ENCODE measurements at regions not wholly inside any gene's neighbourhood (a gene's known extent, or its start where the extent isn't known, plus 50 kb on each side); places are given as distances from the start of the nearest gene placed in this dataset.
"Not testable (repeated sequence)": the region's sequence is repeated elsewhere in the genome, so short reads cannot be mapped to it uniquely, and the experiment has no call there.

GRCh38 chr16:88261814-88262605 lies 120.7 kb upstream of the ZNF469 start:
- H3K4me1 ChIP-seq (ENCODE audit: insufficient read depth, low read length); H3K27me3 ChIP-seq (ENCODE audit: insufficient read depth, low read length, poor library complexity); ATAC-seq (ENCODE audit: insufficient read depth, low read depth); H4K20me1 ChIP-seq (ENCODE audit: insufficient read depth, low read length); H2AFZ ChIP-seq (ENCODE audit: low read depth, low read length); H3K4me3 ChIP-seq (ENCODE audit: low read depth in 1 of 2, low read length in 2 of 2); H3K4me2 ChIP-seq (ENCODE audit: insufficient read depth, low read length); DNase-seq; H3K9me3 ChIP-seq (ENCODE audit: insufficient read depth, low read length, severe bottlenecking); H3K9ac ChIP-seq (ENCODE audit: low read depth, low read length); H3K27ac ChIP-seq (ENCODE audit: low read length); H3K79me2 ChIP-seq (ENCODE audit: insufficient read depth, low read length); H3K36me3 ChIP-seq (ENCODE audit: insufficient read depth, low read length): not testable (repeated sequence)

- H3K4me1 ChIP-seq (ENCODE audit: insufficient read depth, low read length); H3K79me2 ChIP-seq (ENCODE audit: insufficient read depth, low read length); H4K20me1 ChIP-seq (ENCODE audit: insufficient read depth, low read length); H3K27me3 ChIP-seq (ENCODE audit: insufficient read depth, low read length, poor library complexity); H3K36me3 ChIP-seq (ENCODE audit: insufficient read depth, low read length); H3K4me3 ChIP-seq (ENCODE audit: low read depth in 1 of 2, low read length in 2 of 2); H3K27ac ChIP-seq (ENCODE audit: low read length); H3K9ac ChIP-seq (ENCODE audit: low read depth, low read length); H3K4me2 ChIP-seq (ENCODE audit: insufficient read depth, low read length); DNase-seq; ATAC-seq (ENCODE audit: insufficient read depth, low read depth); H3K9me3 ChIP-seq (ENCODE audit: insufficient read depth, low read length, severe bottlenecking); H2AFZ ChIP-seq (ENCODE audit: low read depth, low read length): not testable (repeated sequence)
Measured at GRCh38 chr16:88262858-88263563, 119.7 kb upstream of the ZNF469 start.

- H3K36me3 ChIP-seq (ENCODE audit: insufficient read depth, low read length); H3K4me1 ChIP-seq (ENCODE audit: insufficient read depth, low read length); H2AFZ ChIP-seq (ENCODE audit: low read depth, low read length); ATAC-seq (ENCODE audit: insufficient read depth, low read depth); H4K20me1 ChIP-seq (ENCODE audit: insufficient read depth, low read length); H3K27ac ChIP-seq (ENCODE audit: low read length); H3K9ac ChIP-seq (ENCODE audit: low read depth, low read length); H3K79me2 ChIP-seq (ENCODE audit: insufficient read depth, low read length); H3K27me3 ChIP-seq (ENCODE audit: insufficient read depth, low read length, poor library complexity); DNase-seq; H3K9me3 ChIP-seq (ENCODE audit: insufficient read depth, low read length, severe bottlenecking); H3K4me2 ChIP-seq (ENCODE audit: insufficient read depth, low read length); H3K4me3 ChIP-seq (ENCODE audit: low read depth in 1 of 2, low read length in 2 of 2): not testable (repeated sequence)
Measured at GRCh38 chr16:88263681-88264287, 119.0 kb upstream of the ZNF469 start.

- no peak overlapping the region for H3K4me2 ChIP-seq (ENCODE audit: insufficient read depth, low read length)
- no peaks in the 10 kb centered on the region for H4K20me1 ChIP-seq (ENCODE audit: insufficient read depth, low read length)
- no peak overlapping the region for H2AFZ ChIP-seq (ENCODE audit: low read depth, low read length)
- ATAC-seq (ENCODE audit: insufficient read depth, low read depth): no peak
- H3K27me3 ChIP-seq (ENCODE audit: insufficient read depth, low read length, poor library complexity): no peaks in the 10 kb centered on the region
- no peak overlapping the region for H3K27ac ChIP-seq (ENCODE audit: low read length)
- no peaks in the 10 kb centered on the region for H3K36me3 ChIP-seq (ENCODE audit: insufficient read depth, low read length)
- no peaks in the 10 kb centered on the region for H3K79me2 ChIP-seq (ENCODE audit: insufficient read depth, low read length)
- H3K9ac ChIP-seq (ENCODE audit: low read depth, low read length): no peak overlapping the region
- no peaks in the 10 kb centered on the region for H3K9me3 ChIP-seq (ENCODE audit: insufficient read depth, low read length, severe bottlenecking)
- DNase-seq: no peak
- H3K4me3 ChIP-seq (ENCODE audit: low read depth in 1 of 2, low read length in 2 of 2): no peak overlapping the region
- H3K4me1 ChIP-seq (ENCODE audit: insufficient read depth, low read length): no peaks in the 10 kb centered on the region
- TF ChIP-seq CTCF (IDR thresholded peaks at IDR 0.05; ENCODE audit: borderline replicate concordance, extremely low read depth, low read length, poor library complexity, severe bottlenecking): no peak
- no peak for TF ChIP-seq EZH2 (IDR thresholded peaks at IDR 0.05; ENCODE audit: borderline replicate concordance, low read depth, low read length, severe bottlenecking)
Measured at GRCh38 chr16:88264641-88265285, 118.0 kb upstream of the ZNF469 start.

- not testable (repeated sequence) for H2AFZ ChIP-seq (ENCODE audit: low read depth, low read length); H3K4me2 ChIP-seq (ENCODE audit: insufficient read depth, low read length); H3K9ac ChIP-seq (ENCODE audit: low read depth, low read length); H3K27me3 ChIP-seq (ENCODE audit: insufficient read depth, low read length, poor library complexity); H3K27ac ChIP-seq (ENCODE audit: low read length); ATAC-seq (ENCODE audit: insufficient read depth, low read depth); H3K36me3 ChIP-seq (ENCODE audit: insufficient read depth, low read length); H3K9me3 ChIP-seq (ENCODE audit: insufficient read depth, low read length, severe bottlenecking); H4K20me1 ChIP-seq (ENCODE audit: insufficient read depth, low read length); DNase-seq; H3K4me3 ChIP-seq (ENCODE audit: low read depth in 1 of 2, low read length in 2 of 2); H3K4me1 ChIP-seq (ENCODE audit: insufficient read depth, low read length); H3K79me2 ChIP-seq (ENCODE audit: insufficient read depth, low read length)
Measured at GRCh38 chr16:88265286-88265938, 117.3 kb upstream of the ZNF469 start.

GRCh38 chr16:88266036-88266435 lies 116.7 kb upstream of the ZNF469 start:
- not testable (repeated sequence) for H3K9ac ChIP-seq (ENCODE audit: low read depth, low read length); H3K79me2 ChIP-seq (ENCODE audit: insufficient read depth, low read length); H3K36me3 ChIP-seq (ENCODE audit: insufficient read depth, low read length); H3K9me3 ChIP-seq (ENCODE audit: insufficient read depth, low read length, severe bottlenecking); H3K4me1 ChIP-seq (ENCODE audit: insufficient read depth, low read length); H3K4me2 ChIP-seq (ENCODE audit: insufficient read depth, low read length); H4K20me1 ChIP-seq (ENCODE audit: insufficient read depth, low read length); H3K4me3 ChIP-seq (ENCODE audit: low read depth in 1 of 2, low read length in 2 of 2); H2AFZ ChIP-seq (ENCODE audit: low read depth, low read length); H3K27ac ChIP-seq (ENCODE audit: low read length); H3K27me3 ChIP-seq (ENCODE audit: insufficient read depth, low read length, poor library complexity); DNase-seq; ATAC-seq (ENCODE audit: insufficient read depth, low read depth)
